A549 (cell line): ENCODE measurements at regions not wholly inside any gene's neighbourhood (a gene's known extent, or its start where the extent isn't known, plus 50 kb on each side); places are given as distances from the start of the nearest gene placed in this dataset.

Experiments used
- ATAC-seq, 2 experiments: fragments of 200-7000 bp in 1 of 2; fragments of >200 bp in 1 of 2; cut with Nextera tagmentation in 1 of 2; cut with Tn5 transposase in 1 of 2; 3 replicates each; pipeline versions ENCODE4 v1.8.0 to v1.9.1; 2018 to 2020; ENCODE audit warnings: mild to moderate bottlenecking in 1 of 2, moderate library complexity in 1 of 2
- CTCF ChIA-PET: fragments of 300-600 bp; sonication (Branson Sonifier 250); formaldehyde crosslinking; extraction: SDS; loops from one replicate; lab custom pipeline; 2021; ENCODE audit warnings: antibody characterized with exemption, inconsistent platforms; lab: Yijun Ruan, JAX
- POLR2A ChIA-PET: fragments of 350-600 bp; formaldehyde crosslinking; extraction: SDS; loops from one replicate; lab custom pipeline; 2021; ENCODE audit warnings: antibody characterized with exemption, inconsistent platforms; lab: Yijun Ruan, JAX
- DNase-seq, 2 experiments: peaks; one replicate each; pipeline versions ENCODE4 v3.0.0 to v3.0.0-alpha.2; 2011 to 2016; ENCODE audit warnings: low read depth in 1 of 2, low spot score in 1 of 2
- FAIRE-seq: peaks from 2 replicates; lab custom pipeline; 2011; peaks lifted over from hg19 to GRCh38; lab: Jason Lieb, UNC
- H3K27ac ChIP-seq, 2 experiments: fragments of >200 bp; sonication (Bioruptor Twin); formaldehyde crosslinking; 3 replicates each; pipeline ENCODE4 v1.5.1; 2016 to 2017
- H3K4me1 ChIP-seq: fragments of >200 bp; sonication (Bioruptor Twin); formaldehyde crosslinking; 3 replicates; pipeline ENCODE4 v1.6.1; 2016
- H3K4me2 ChIP-seq: fragments of >200 bp; sonication (Bioruptor Twin); formaldehyde crosslinking; 3 replicates; pipeline ENCODE4 v1.6.1; 2016
- H3K4me3 ChIP-seq: fragments of >200 bp; sonication (Bioruptor Twin); formaldehyde crosslinking; 3 replicates; pipeline ENCODE4 v1.5.1; 2016
- H3K9me3 ChIP-seq: fragments of >200 bp; sonication (Bioruptor Twin); formaldehyde crosslinking; 3 replicates; pipeline ENCODE4 v1.6.1; 2016
- ATOH8 ChIP-seq: fragments of 250-450 bp; sonication (Bioruptor Pico); IDR thresholded peaks from 2 replicates; pipeline ENCODE4 v1.5.0; 2020; ENCODE audit warnings: low read depth, mild to moderate bottlenecking, moderate library complexity
- BCL3 ChIP-seq: fragments of >200 bp; sonication (Bioruptor Twin); formaldehyde crosslinking; IDR thresholded peaks from 3 replicates; pipeline ENCODE4 v1.6.1; 2016
- BHLHE40 ChIP-seq: IDR thresholded peaks from 2 replicates; pipeline ENCODE4 v1.6.1; 2012; ENCODE audit warnings: low read depth, low read length, inconsistent platforms
- CBX8 ChIP-seq: fragments of 200-600 bp; sonication (generic); IDR thresholded peaks from 2 replicates; pipeline ENCODE4 v1.6.1; 2016
- CHD2 ChIP-seq: fragments of 150-350 bp; IDR thresholded peaks from 2 replicates; pipeline ENCODE4 v1.6.1; 2014; ENCODE audit warnings: low read length; ENCODE audit not compliant: partially characterized antibody
- CHD4 ChIP-seq: fragments of 200-600 bp; sonication (generic); IDR thresholded peaks from 2 replicates; pipeline ENCODE4 v1.6.1; 2016; ENCODE audit warnings: antibody characterized with exemption, mild to moderate bottlenecking, borderline replicate concordance
- EHMT2 ChIP-seq: fragments of 200-600 bp; sonication (generic); IDR thresholded peaks from 2 replicates; pipeline ENCODE4 v1.6.1; 2016; ENCODE audit warnings: antibody characterized with exemption, low read depth, mild to moderate bottlenecking, moderate library complexity
- EP300 ChIP-seq, 2 experiments: fragments of >200 bp; sonication (Bioruptor Twin); formaldehyde crosslinking; IDR thresholded peaks; 2 replicates in 1 of 2; 3 replicates in 1 of 2; pipeline ENCODE4 v1.6.1; 2016 to 2017
- ESRRA ChIP-seq: fragments of 150-350 bp; IDR thresholded peaks from 2 replicates; pipeline ENCODE4 v1.6.1; 2014; ENCODE audit warnings: mild to moderate bottlenecking, low read length, borderline replicate concordance
- FOSB ChIP-seq: fragments of 250-450 bp; sonication (Bioruptor Pico); IDR thresholded peaks from 2 replicates; pipeline ENCODE4 v1.5.0; 2020; ENCODE audit warnings: mild to moderate bottlenecking, moderate library complexity
- GATA3 ChIP-seq: IDR thresholded peaks from 2 replicates; pipeline ENCODE4 v1.6.1; 2012; ENCODE audit warnings: borderline replicate concordance
- HEYL ChIP-seq: fragments of 250-450 bp; sonication (Bioruptor Pico); IDR thresholded peaks from 2 replicates; pipeline ENCODE4 v1.8.0; 2021; ENCODE audit warnings: mild to moderate bottlenecking, moderate library complexity
- HOXA7 ChIP-seq: fragments of 250-450 bp; sonication (Bioruptor Pico); IDR thresholded peaks from 2 replicates; pipeline ENCODE4 v1.5.0; 2020; ENCODE audit warnings: mild to moderate bottlenecking, moderate library complexity
- HOXB5 ChIP-seq: fragments of 250-450 bp; sonication (Bioruptor Pico); IDR thresholded peaks from 2 replicates; pipeline ENCODE4 v1.5.0; 2020; ENCODE audit warnings: mild to moderate bottlenecking, moderate library complexity
- JUNB ChIP-seq: fragments of >200 bp; sonication (Bioruptor Twin); formaldehyde crosslinking; IDR thresholded peaks from 2 replicates; pipeline ENCODE4 v1.6.1; 2016
- KDM1A ChIP-seq: fragments of 200-600 bp; sonication (generic); IDR thresholded peaks from 2 replicates; pipeline ENCODE4 v1.6.1; 2016; ENCODE audit warnings: low read depth, mild to moderate bottlenecking
- MAZ ChIP-seq: fragments of 150-350 bp; IDR thresholded peaks from 2 replicates; pipeline ENCODE4 v1.6.1; 2014; ENCODE audit warnings: antibody characterized with exemption, low read depth, low read length, borderline replicate concordance
- NFE2L2 ChIP-seq: fragments of 150-350 bp; conservative IDR thresholded peaks from 2 replicates; pipeline ENCODE4 v1.6.1; 2014; ENCODE audit warnings: low read length
- NPAS2 ChIP-seq: fragments of 250-450 bp; sonication (Bioruptor Pico); IDR thresholded peaks from 2 replicates; pipeline ENCODE4 v1.8.0; 2022; ENCODE audit warnings: mild to moderate bottlenecking, moderate library complexity, borderline replicate concordance
- PBX3 ChIP-seq: IDR thresholded peaks from 2 replicates; pipeline ENCODE4 v1.6.1; 2012
- PHF8 ChIP-seq: fragments of 200-600 bp; sonication (generic); IDR thresholded peaks from 2 replicates; pipeline ENCODE4 v1.6.1; 2016; ENCODE audit warnings: low read depth, mild to moderate bottlenecking, antibody characterized with exemption, moderate library complexity, borderline replicate concordance
- POLR2A ChIP-seq: IDR thresholded peaks from 2 replicates; pipeline ENCODE4 v1.6.1; 2012; ENCODE audit warnings: mild to moderate bottlenecking, low read length
- RCOR1 ChIP-seq: fragments of 150-350 bp; IDR thresholded peaks from 2 replicates; pipeline ENCODE4 v1.6.1; 2014; ENCODE audit warnings: antibody characterized with exemption, low read length, low read depth
- REST ChIP-seq: fragments of 200-600 bp; sonication (generic); IDR thresholded peaks from 2 replicates; pipeline ENCODE4 v1.6.1; 2016; ENCODE audit warnings: antibody characterized with exemption, mild to moderate bottlenecking, moderate library complexity
- RFX5 ChIP-seq: fragments of 450-650 bp; IDR thresholded peaks from 2 replicates; pipeline ENCODE4 v1.7.1; 2014; ENCODE audit warnings: antibody characterized with exemption, mild to moderate bottlenecking, moderate library complexity
- RNF2 ChIP-seq: fragments of 200-600 bp; sonication (generic); IDR thresholded peaks from 2 replicates; pipeline ENCODE4 v1.6.1; 2016; ENCODE audit warnings: low read depth, mild to moderate bottlenecking, antibody characterized with exemption, moderate library complexity, borderline replicate concordance
- SMC3 ChIP-seq: fragments of >200 bp; sonication (Bioruptor Twin); formaldehyde crosslinking; IDR thresholded peaks from 3 replicates; pipeline ENCODE4 v1.6.1; 2018; ENCODE audit warnings: inconsistent platforms
- TFCP2L1 ChIP-seq: fragments of 250-450 bp; sonication (Bioruptor Pico); IDR thresholded peaks from 2 replicates; pipeline ENCODE4 v1.5.0; 2021; ENCODE audit warnings: mild to moderate bottlenecking
- ZFP36 ChIP-seq: fragments of 450-650 bp; IDR thresholded peaks from 2 replicates; pipeline ENCODE4 v1.6.1; 2014; ENCODE audit warnings: borderline replicate concordance; ENCODE audit not compliant: partially characterized antibody
- WGBS: methylation state at CpG from one replicate; pipeline ENCODE4 v1.1.6; 2017; ENCODE audit errors: missing lambda C conversion rate; 5-methylcytosine and 5-hydroxymethylcytosine counted together

- ATAC-seq (no peak), FAIRE-seq (no peak), DNase-seq (no peak)
- CTCF ChIA-PET: no interaction called here
- no peak overlapping the region for H3K27ac ChIP-seq
- TF ChIP-seq EHMT2 (no peak), ZFP36 (no peak), HOXA7 (CRISPR knock-in tag) (no peak), NFE2L2 (no peak), GATA3 (no peak), RNF2 (no peak), HEYL (CRISPR knock-in tag) (no peak)
- POLR2A ChIA-PET: no interaction called here
- no peaks in the 10 kb centered on the region for H3K9me3 ChIP-seq
- no peaks in the 10 kb centered on the region for H3K4me1 ChIP-seq
- no peak overlapping the region for H3K4me2 ChIP-seq
- no peak overlapping the region for H3K4me3 ChIP-seq
Measured at GRCh38 chr3:34020170-34020569, 221.7 kb downstream of the PDCD6IP start.

GRCh38 chr3:34020726-34021680 is 222.6 kb downstream of the PDCD6IP start:
- Histone ChIP-seq H3K27ac (no peak overlapping the region; a peak in 1 of 6 replicates), H3K4me3 (no peak overlapping the region), H3K4me1 (no peaks in the 10 kb centered on the region), H3K4me2 (no peak overlapping the region), H3K9me3 (no peaks in the 10 kb centered on the region)
- POLR2A ChIA-PET: no interaction called here
- CTCF ChIA-PET: interaction anchor here (0.7 kb wide), 1 partner anchor 227 kb away, joined by 4 read pairs; no protein-coding TSS in a partner anchor
- 86% methylated on average over 8 of the region's 8 CpGs for WGBS
- ATAC-seq: no peak
- no peak for DNase-seq
- TF ChIP-seq NFE2L2: no peak
- TF ChIP-seq MAZ: no peak
- TF ChIP-seq RCOR1: no peak
- TF ChIP-seq CBX8: no peak
- no peak for TF ChIP-seq BHLHE40
- TF ChIP-seq CHD4: no peak
- TF ChIP-seq RNF2: no peak
- no peak for TF ChIP-seq PBX3
- FAIRE-seq: no peak

- FAIRE-seq (no peak), DNase-seq (no peak), ATAC-seq (no peak)
- no peaks in the 10 kb centered on the region for H3K9me3 ChIP-seq
- H3K4me1 ChIP-seq: no peaks in the 10 kb centered on the region
- WGBS: 92% methylated on average over 2 of the region's 2 CpGs
- CTCF ChIA-PET: interaction anchor here (3.3 kb wide), 1 partner anchor 8 kb away, joined by 19 read pairs; no protein-coding TSS in a partner anchor
- H3K27ac ChIP-seq: no peak overlapping the region
- POLR2A ChIA-PET: no interaction called here
- H3K4me3 ChIP-seq: no peak overlapping the region
- no peak overlapping the region for H3K4me2 ChIP-seq
- TF ChIP-seq JUNB: no peak
- TF ChIP-seq KDM1A: no peak
- TF ChIP-seq BCL3: no peak
- TF ChIP-seq EP300 (IDR thresholded peaks at IDR 0.05): no peak
- no peak for TF ChIP-seq FOSB (CRISPR knock-in tag)
- no peak for TF ChIP-seq CHD2
- TF ChIP-seq HOXB5 (CRISPR knock-in tag): no peak
- TF ChIP-seq REST: no peak
- TF ChIP-seq ATOH8 (CRISPR knock-in tag): no peak
- TF ChIP-seq ESRRA: no peak
- no peak for TF ChIP-seq NPAS2 (CRISPR knock-in tag)
- TF ChIP-seq POLR2A: no peak
- TF ChIP-seq SMC3: no peak
- TF ChIP-seq TFCP2L1 (CRISPR knock-in tag): no peak
- TF ChIP-seq RFX5: no peak
- TF ChIP-seq GATA3: no peak
- no peak for TF ChIP-seq PHF8
Measured at GRCh38 chr3:34022147-34022546, 223.7 kb downstream of the PDCD6IP start.
